ENCODE measurements at regions not wholly inside any gene's neighbourhood (a gene's known extent, or its start where the extent isn't known, plus 50 kb on each side); places are given as distances from the start of the nearest gene placed in this dataset.

- H3K4me1 ChIP-seq (ENCODE audit: control insufficient read depth, insufficient read depth, low read length), result no peaks in the 10 kb centered on the region
- ChIA-PET POLR2A (ENCODE audit: unreplicated experiment) (no interaction called here), CTCF (no interaction called here)
- no peak overlapping the region for H3K9ac ChIP-seq (ENCODE audit: low read depth, low read length)
- no peak overlapping the region for H4K8ac ChIP-seq (ENCODE audit: low read depth in 2 of 2, low read length in 2 of 2)
- no peaks in the 10 kb centered on the region for H3K36me3 ChIP-seq (ENCODE audit: control insufficient read depth, insufficient read depth, low read length)
- H3K14ac ChIP-seq (replicated peaks; ENCODE audit: low read depth, low read length), result no peak overlapping the region
- no peaks in the 10 kb centered on the region for H4K20me1 ChIP-seq (ENCODE audit: insufficient read depth, low read length)
- no peak overlapping the region for H3K27ac ChIP-seq (ENCODE audit: insufficient read depth, low read length)
- H4K5ac ChIP-seq (ENCODE audit: low read depth, low read length), result no peak overlapping the region
- H3K27me3 ChIP-seq (ENCODE audit: control insufficient read depth, insufficient read depth, low read length), result no peaks in the 10 kb centered on the region
- no peak overlapping the region for H3K4ac ChIP-seq (ENCODE audit: low read depth, low read length)
- no peak for ATAC-seq (ENCODE audit: low read depth)
- no peak overlapping the region for H2BK120ac ChIP-seq (ENCODE audit: low read depth, low read length)
- no peak overlapping the region for H2AK5ac ChIP-seq (ENCODE audit: low read depth, low read length)
- intact Hi-C loops (cut with micrococcal nuclease), result no loop called here
- no peak overlapping the region for H2AFZ ChIP-seq (replicated peaks; ENCODE audit: low read length, poor library complexity)
- no peak for TF ChIP-seq ELK1 (IDR thresholded peaks at IDR 0.05; ENCODE audit: borderline replicate concordance, low read depth, low read length)
- TF ChIP-seq FOS (IDR thresholded peaks at IDR 0.05; ENCODE audit: low read depth, low read length), result no peak
- TF ChIP-seq CHD1 (IDR thresholded peaks at IDR 0.05; ENCODE audit: low read depth, low read length), result no peak
- H2BK5ac ChIP-seq (ENCODE audit: low read depth, low read length, poor library complexity, severe bottlenecking), result no peak overlapping the region
- H3K4me3 ChIP-seq (ENCODE audit: insufficient read depth, low read depth, low read length), result no peak overlapping the region
- no peak overlapping the region for H2BK15ac ChIP-seq (ENCODE audit: low read depth, low read length)
- no peak overlapping the region for H3K56ac ChIP-seq (ENCODE audit: extremely low read depth, insufficient read depth, low read length)
- no peak overlapping the region for H3K23ac ChIP-seq (ENCODE audit: low read depth, low read length)
- BruUV-seq (replicated peaks), result no TSS peak
- H3K9me1 ChIP-seq (ENCODE audit: insufficient read depth, low read length), result no peaks in the 10 kb centered on the region
- no CpG with 5 or more reads among the region's 3 CpGs for WGBS, 2 experiments (ENCODE audit: extremely low coverage in 2 of 2, insufficient read length in 1 of 2)
- H2AK9ac ChIP-seq (replicated peaks; ENCODE audit: low read depth, low read length, poor library complexity), result no peak overlapping the region
- in situ Hi-C loops (cut with MboI; ENCODE audit: low sequenced_read_pairs), result no loop called here
- no peak overlapping the region for H4K91ac ChIP-seq (ENCODE audit: insufficient read depth, low read depth, low read length)
- H2BK20ac ChIP-seq (ENCODE audit: low read depth, low read length), result no peak overlapping the region
- no peak overlapping the region for H3K4me2 ChIP-seq (ENCODE audit: low read depth, low read length)
- H3K9me3 ChIP-seq (ENCODE audit: control insufficient read depth, insufficient read depth, low read length), result no peaks in the 10 kb centered on the region
- H3K18ac ChIP-seq (ENCODE audit: low read depth, low read length), result no peak overlapping the region
- no peaks in the 10 kb centered on the region for H3K79me1 ChIP-seq (ENCODE audit: low read depth in 1 of 2, low read length in 2 of 2)
- dilution Hi-C loops (cut with HindIII; ENCODE audit: low sequenced_read_pairs, unreplicated experiment), result no loop called here
- DNase-seq, result no peak
These were observed 86.8 kb upstream of the TSPAN7 start for GRCh38 chrX:38474543-38474942.
